ENCODE measurements at regions not wholly inside any gene's neighbourhood (a gene's known extent, or its start where the extent isn't known, plus 50 kb on each side); places are given as distances from the start of the nearest gene placed in this dataset.

DNA sequence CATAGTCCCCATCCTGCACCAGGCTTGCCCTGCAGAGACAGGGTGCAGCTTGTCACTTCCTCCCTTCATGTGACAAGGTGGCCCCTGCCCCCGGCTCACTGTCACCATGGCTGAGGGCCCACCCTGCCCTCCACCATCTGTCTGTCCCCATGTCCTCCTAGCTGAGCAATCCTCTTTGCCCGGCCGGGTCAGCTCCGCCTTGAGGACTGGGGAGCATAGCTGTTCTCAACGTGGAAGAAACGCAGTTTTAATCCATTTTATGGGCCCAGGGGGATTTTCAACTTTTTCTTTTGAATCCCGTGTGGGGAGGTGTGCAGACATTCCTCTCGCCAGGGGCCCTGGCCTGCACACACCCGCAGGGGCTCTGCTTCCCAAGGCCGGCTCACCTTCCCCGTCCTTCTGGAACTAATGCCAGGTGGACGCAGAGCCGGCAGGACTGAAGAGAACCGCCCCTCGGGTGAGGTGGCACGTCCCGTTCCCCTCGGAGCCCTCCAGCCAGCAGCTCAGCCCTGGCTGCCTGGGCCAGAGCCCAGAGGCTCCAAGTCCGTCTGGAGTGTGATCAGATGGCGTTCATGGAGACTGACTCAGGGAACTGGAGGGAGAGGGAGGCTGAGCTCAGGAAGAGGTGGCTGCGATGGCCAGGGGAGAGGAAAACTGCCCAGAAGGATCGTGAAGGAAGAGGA is 1108.7 kb downstream of the BRD1 start:
- CTCF ChIA-PET (ENCODE audit: low intra/inter-chr PET ratio, low total read pairs), result interaction anchor here (1.8 kb wide), 1 partner anchor 144 kb away, joined by 12 read pairs; no protein-coding TSS in a partner anchor
- no peak overlapping the region for H3K27ac ChIP-seq (ENCODE audit: extremely low read length, insufficient read depth, low read length)
- peaks cover 36% of the 10 kb centered on the region for H4K20me1 ChIP-seq (ENCODE audit: insufficient read depth, low read length)
- DNase-seq (ENCODE audit: low spot score) (no peak), FAIRE-seq (no peak), ATAC-seq (no peak)
- no TSS peak for BruUV-seq (replicated peaks)
- H3K9ac ChIP-seq (ENCODE audit: insufficient read depth, low read depth, low read length), result no peak overlapping the region
- intact Hi-C loops (cut with micrococcal nuclease; ENCODE audit: unreplicated experiment) (no loop called here), in situ Hi-C loops (cut with HindIII; ENCODE audit: extremely low pct_ligation_motif_present, low pct_unique_long_range_greater_than_20kb) (no loop called here)
- H3K4me1 ChIP-seq (ENCODE audit: insufficient read depth, low read length), result no peaks in the 10 kb centered on the region
- WGBS (ENCODE audit: low lambda C conversion rate), result 87% methylated on average over 20 of the region's 22 CpGs
- H3K9me3 ChIP-seq (ENCODE audit: low read length), result no peaks in the 10 kb centered on the region
- POLR2A ChIA-PET, result interaction anchor here (1.1 kb wide), 1 partner anchor 16 kb away, joined by 4 read pairs; no protein-coding TSS in a partner anchor
- H2AFZ ChIP-seq (ENCODE audit: low read length), result no peak overlapping the region
- H3K4me3 ChIP-seq (replicated peaks in 1 of 3; ENCODE audit: insufficient read depth in 1 of 3, low read depth in 2 of 3, low read length in 3 of 3), result no peak overlapping the region
- H3K4me2 ChIP-seq (ENCODE audit: low read depth, low read length), result no peak overlapping the region
- peaks cover 18% of the 10 kb centered on the region for H3K79me2 ChIP-seq (ENCODE audit: insufficient read depth, low read length)
- H3K36me3 ChIP-seq (replicated peaks in 1 of 2; ENCODE audit: control insufficient read depth in 1 of 2, insufficient read depth in 2 of 2, low read length in 2 of 2), result peaks cover 15 to 33% of the 10 kb centered on the region in 2 experiments
- TF ChIP-seq, protein P1, sequence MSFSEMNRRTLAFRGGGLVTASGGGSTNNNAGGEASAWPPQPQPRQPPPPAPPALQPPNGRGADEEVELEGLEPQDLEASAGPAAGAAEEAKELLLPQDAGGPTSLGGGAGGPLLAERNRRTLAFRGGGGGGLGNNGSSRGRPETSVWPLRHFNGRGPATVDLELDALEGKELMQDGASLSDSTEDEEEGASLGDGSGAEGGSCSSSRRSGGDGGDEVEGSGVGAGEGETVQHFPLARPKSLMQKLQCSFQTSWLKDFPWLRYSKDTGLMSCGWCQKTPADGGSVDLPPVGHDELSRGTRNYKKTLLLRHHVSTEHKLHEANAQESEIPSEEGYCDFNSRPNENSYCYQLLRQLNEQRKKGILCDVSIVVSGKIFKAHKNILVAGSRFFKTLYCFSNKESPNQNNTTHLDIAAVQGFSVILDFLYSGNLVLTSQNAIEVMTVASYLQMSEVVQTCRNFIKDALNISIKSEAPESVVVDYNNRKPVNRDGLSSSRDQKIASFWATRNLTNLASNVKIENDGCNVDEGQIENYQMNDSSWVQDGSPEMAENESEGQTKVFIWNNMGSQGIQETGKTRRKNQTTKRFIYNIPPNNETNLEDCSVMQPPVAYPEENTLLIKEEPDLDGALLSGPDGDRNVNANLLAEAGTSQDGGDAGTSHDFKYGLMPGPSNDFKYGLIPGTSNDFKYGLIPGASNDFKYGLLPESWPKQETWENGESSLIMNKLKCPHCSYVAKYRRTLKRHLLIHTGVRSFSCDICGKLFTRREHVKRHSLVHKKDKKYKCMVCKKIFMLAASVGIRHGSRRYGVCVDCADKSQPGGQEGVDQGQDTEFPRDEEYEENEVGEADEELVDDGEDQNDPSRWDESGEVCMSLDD (CRISPR knock-in tag; IDR thresholded peaks at IDR 0.05; ENCODE audit: borderline replicate concordance), result no peak
- TF ChIP-seq, protein P2, sequence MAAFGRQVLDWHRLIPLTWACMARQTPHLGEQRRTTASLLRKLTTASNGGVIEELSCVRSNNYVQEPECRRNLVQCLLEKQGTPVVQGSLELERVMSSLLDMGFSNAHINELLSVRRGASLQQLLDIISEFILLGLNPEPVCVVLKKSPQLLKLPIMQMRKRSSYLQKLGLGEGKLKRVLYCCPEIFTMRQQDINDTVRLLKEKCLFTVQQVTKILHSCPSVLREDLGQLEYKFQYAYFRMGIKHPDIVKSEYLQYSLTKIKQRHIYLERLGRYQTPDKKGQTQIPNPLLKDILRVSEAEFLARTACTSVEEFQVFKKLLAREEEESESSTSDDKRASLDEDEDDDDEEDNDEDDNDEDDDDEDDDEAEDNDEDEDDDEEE (CRISPR knock-in tag; IDR thresholded peaks at IDR 0.05), result no peak
- TF ChIP-seq ZSCAN21 (CRISPR knock-in tag; IDR thresholded peaks at IDR 0.05; ENCODE audit: borderline replicate concordance) (no peak), CBX1 (IDR thresholded peaks at IDR 0.05; ENCODE audit: low read depth) (no peak), ZBTB21 (CRISPR knock-in tag; IDR thresholded peaks at IDR 0.05) (no peak), ZNF562 (CRISPR knock-in tag; IDR thresholded peaks at IDR 0.05; ENCODE audit: borderline replicate concordance) (no peak), EZH2 (conservative IDR thresholded peaks at IDR 0.05; ENCODE audit: low read depth, low read length) (no peak), ZKSCAN5 (CRISPR knock-in tag; IDR thresholded peaks at IDR 0.05) (no peak)
- H3K27me3 ChIP-seq (ENCODE audit: control insufficient read depth in 1 of 2, insufficient read depth in 2 of 2, low read length in 2 of 2), result no peaks in the 10 kb centered on the region

Data from HepG2 (cell line).